ENCODE measurements at regions not wholly inside any gene's neighbourhood (a gene's known extent, or its start where the extent isn't known, plus 50 kb on each side); places are given as distances from the start of the nearest gene placed in this dataset.

DNA sequence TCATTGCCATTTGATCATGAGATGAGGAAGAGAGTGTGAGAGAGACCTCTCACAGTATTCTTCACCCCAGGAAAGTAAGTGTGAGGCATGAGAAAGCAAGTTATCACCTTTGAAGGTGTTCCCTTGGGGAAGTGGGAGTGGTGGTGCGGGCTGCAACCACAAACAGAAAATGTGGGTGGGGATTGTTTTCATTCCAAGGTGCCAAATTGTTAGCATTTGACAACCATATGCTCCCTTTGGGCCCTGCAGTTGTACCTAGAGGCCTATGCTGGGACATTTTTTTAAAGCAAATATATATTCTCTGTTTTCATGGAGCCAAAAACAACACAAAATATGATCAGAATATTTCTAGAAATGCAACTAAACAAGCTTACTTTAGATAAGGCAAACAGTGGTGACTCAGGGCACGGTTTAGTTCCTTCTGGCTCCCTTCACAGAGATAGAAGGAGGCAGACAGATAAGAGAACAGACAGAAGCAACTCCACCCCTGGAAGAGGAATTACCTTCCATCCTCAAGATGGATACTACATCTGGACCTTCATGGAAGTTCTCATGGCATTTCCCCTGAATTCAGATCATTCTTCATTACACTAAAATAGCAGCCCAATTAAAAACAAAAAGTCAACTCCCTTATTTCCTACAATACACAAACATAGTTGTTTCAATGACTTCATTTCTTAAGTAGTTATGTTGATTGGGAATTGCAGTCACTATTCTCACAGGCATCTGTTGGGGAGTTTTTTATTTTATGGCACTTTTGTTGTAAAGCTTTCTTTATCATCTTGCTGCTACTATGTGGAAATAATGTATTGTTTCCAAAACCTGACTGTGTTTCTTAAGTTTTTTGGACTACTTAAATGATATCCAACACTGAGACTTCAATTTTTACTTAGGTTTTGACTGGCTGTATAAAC is 416.6 kb downstream of the PLK2 start:
- Histone ChIP-seq H3F3A (ENCODE audit: insufficient read depth, low read length) (no peaks in the 10 kb centered on the region), H4K20me1 (ENCODE audit: insufficient read depth, low read length) (no peaks in the 10 kb centered on the region), H2AFZ (ENCODE audit: low read length) (no peak overlapping the region), H3K4me2 (ENCODE audit: low read length) (no peak overlapping the region), H3K27ac (ENCODE audit: low read depth, low read length, poor library complexity, severe bottlenecking) (no peak overlapping the region), H3K79me2 (ENCODE audit: insufficient read depth, low read length) (no peaks in the 10 kb centered on the region), H3K9me3 (ENCODE audit: low read length) (no peaks in the 10 kb centered on the region), H3K27me3 (ENCODE audit: insufficient read depth, low read length) (no peaks in the 10 kb centered on the region), H3K36me3 (ENCODE audit: insufficient read depth, low read length) (no peaks in the 10 kb centered on the region), H3K9ac (ENCODE audit: low read length) (no peak overlapping the region), H3K4me3 (ENCODE audit: low read depth, low read length, poor library complexity, severe bottlenecking) (no peak overlapping the region), H3K9me2 (ENCODE audit: low read depth, low read length) (no peaks in the 10 kb centered on the region), H3K4me1 (ENCODE audit: insufficient read depth, low read length, severe bottlenecking) (no peaks in the 10 kb centered on the region)
- TF ChIP-seq EZH2 (IDR thresholded peaks at IDR 0.05; ENCODE audit: borderline replicate concordance, low read length) = no peak
- TF ChIP-seq, protein P1, sequence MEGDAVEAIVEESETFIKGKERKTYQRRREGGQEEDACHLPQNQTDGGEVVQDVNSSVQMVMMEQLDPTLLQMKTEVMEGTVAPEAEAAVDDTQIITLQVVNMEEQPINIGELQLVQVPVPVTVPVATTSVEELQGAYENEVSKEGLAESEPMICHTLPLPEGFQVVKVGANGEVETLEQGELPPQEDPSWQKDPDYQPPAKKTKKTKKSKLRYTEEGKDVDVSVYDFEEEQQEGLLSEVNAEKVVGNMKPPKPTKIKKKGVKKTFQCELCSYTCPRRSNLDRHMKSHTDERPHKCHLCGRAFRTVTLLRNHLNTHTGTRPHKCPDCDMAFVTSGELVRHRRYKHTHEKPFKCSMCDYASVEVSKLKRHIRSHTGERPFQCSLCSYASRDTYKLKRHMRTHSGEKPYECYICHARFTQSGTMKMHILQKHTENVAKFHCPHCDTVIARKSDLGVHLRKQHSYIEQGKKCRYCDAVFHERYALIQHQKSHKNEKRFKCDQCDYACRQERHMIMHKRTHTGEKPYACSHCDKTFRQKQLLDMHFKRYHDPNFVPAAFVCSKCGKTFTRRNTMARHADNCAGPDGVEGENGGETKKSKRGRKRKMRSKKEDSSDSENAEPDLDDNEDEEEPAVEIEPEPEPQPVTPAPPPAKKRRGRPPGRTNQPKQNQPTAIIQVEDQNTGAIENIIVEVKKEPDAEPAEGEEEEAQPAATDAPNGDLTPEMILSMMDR (IDR thresholded peaks at IDR 0.05; ENCODE audit: low read length) = no peak

DNA sequence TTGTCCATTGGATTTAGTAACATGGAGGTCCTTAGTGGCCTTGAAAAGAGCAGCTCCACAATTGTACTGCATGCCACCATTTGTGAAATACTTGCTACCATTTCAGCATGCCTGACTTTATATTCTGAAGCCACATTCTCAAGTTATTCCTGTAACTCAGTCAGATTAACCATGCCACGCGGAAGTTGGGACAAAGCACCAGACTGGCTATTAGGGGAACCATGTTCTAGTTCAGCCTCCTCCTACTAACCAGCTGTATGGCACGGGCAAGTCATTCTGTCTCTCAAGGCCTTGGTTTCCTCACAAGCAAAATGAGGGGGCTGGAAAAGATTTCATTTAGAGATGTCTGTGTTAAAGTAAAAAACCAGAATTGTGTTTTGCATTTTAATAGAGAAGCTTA is 418.0 kb downstream of the PLK2 start:
- Histone ChIP-seq H3F3A (ENCODE audit: insufficient read depth, low read length) (no peaks in the 10 kb centered on the region), H3K27ac (ENCODE audit: low read depth, low read length, poor library complexity, severe bottlenecking) (no peak overlapping the region), H4K20me1 (ENCODE audit: insufficient read depth, low read length) (no peaks in the 10 kb centered on the region), H3K79me2 (ENCODE audit: insufficient read depth, low read length) (no peaks in the 10 kb centered on the region), H3K9ac (ENCODE audit: low read length) (no peak overlapping the region), H3K36me3 (ENCODE audit: insufficient read depth, low read length) (no peaks in the 10 kb centered on the region), H3K4me1 (ENCODE audit: insufficient read depth, low read length, severe bottlenecking) (no peaks in the 10 kb centered on the region), H3K4me2 (ENCODE audit: low read length) (no peak overlapping the region), H3K4me3 (ENCODE audit: low read depth, low read length, poor library complexity, severe bottlenecking) (no peak overlapping the region), H3K27me3 (ENCODE audit: insufficient read depth, low read length) (no peaks in the 10 kb centered on the region), H3K9me2 (ENCODE audit: low read depth, low read length) (no peaks in the 10 kb centered on the region), H2AFZ (ENCODE audit: low read length) (no peak overlapping the region), H3K9me3 (ENCODE audit: low read length) (no peaks in the 10 kb centered on the region)
- TF ChIP-seq EZH2 (IDR thresholded peaks at IDR 0.05; ENCODE audit: borderline replicate concordance, low read length) = no peak
- TF ChIP-seq, protein P1 (IDR thresholded peaks at IDR 0.05; ENCODE audit: low read length) = no peak

DNA sequence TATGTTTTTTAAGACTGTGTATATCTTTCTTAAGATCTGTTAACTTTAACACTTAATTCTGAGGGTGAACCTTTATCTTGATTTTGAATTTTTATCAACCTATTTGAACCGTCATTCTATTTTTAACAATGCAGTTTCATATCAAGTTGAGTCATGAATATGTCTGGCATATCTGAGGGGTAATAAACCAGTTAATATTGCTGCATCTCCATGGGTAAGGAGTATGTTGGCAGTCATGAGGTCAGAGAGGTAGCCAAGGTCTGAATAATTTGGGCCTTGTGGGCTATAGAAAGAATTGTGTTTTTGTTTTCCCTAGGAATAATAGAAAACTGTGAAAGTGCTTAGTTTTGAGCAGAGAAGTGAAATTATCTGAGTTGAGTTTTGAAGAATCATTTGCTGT is 419.0 kb downstream of the PLK2 start:
- H3K4me2 ChIP-seq (ENCODE audit: low read length) = no peak overlapping the region
- no peaks in the 10 kb centered on the region for H3K4me1 ChIP-seq (ENCODE audit: insufficient read depth, low read length, severe bottlenecking)
- no peak overlapping the region for H3K4me3 ChIP-seq (ENCODE audit: low read depth, low read length, poor library complexity, severe bottlenecking)
- no peaks in the 10 kb centered on the region for H3F3A ChIP-seq (ENCODE audit: insufficient read depth, low read length)
- no peaks in the 10 kb centered on the region for H3K9me3 ChIP-seq (ENCODE audit: low read length)
- H4K20me1 ChIP-seq (ENCODE audit: insufficient read depth, low read length) = no peaks in the 10 kb centered on the region
- H3K79me2 ChIP-seq (ENCODE audit: insufficient read depth, low read length) = no peaks in the 10 kb centered on the region
- TF ChIP-seq, protein P1 (IDR thresholded peaks at IDR 0.05; ENCODE audit: low read length) = no peak
- no peak for TF ChIP-seq EZH2 (IDR thresholded peaks at IDR 0.05; ENCODE audit: borderline replicate concordance, low read length)
- H3K36me3 ChIP-seq (ENCODE audit: insufficient read depth, low read length) = no peaks in the 10 kb centered on the region
- no peaks in the 10 kb centered on the region for H3K27me3 ChIP-seq (ENCODE audit: insufficient read depth, low read length)
- H3K9ac ChIP-seq (ENCODE audit: low read length) = no peak overlapping the region
- no peaks in the 10 kb centered on the region for H3K9me2 ChIP-seq (ENCODE audit: low read depth, low read length)
- H3K27ac ChIP-seq (ENCODE audit: low read depth, low read length, poor library complexity, severe bottlenecking) = no peak overlapping the region
- H2AFZ ChIP-seq (ENCODE audit: low read length) = no peak overlapping the region
